ENCODE measurements at regions not wholly inside any gene's neighbourhood (a gene's known extent, or its start where the extent isn't known, plus 50 kb on each side); places are given as distances from the start of the nearest gene placed in this dataset.
"Not testable (repeated sequence)": the region's sequence is repeated elsewhere in the genome, so short reads cannot be mapped to it uniquely, and the experiment has no call there.

DNA sequence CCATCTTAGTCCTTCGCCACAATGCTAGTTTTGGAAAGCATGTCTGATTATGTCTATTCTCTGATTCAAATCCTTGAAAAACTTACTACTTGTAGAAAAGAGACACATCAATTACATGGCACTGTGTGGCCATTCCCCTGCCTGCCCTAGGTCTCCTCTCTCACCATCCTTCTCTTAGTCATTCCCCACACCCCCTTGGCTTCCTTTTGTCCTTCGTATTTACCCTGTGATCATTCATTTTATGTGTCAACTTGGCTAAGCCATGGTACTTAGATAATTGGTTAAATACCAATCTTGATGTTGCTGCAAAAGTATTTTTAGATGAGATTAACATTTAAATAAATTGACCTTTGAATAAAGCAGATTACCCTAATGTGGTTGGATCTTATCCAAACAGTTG is 122.9 kb upstream of the CDH11 start:
- no peak for DNase-seq (ENCODE audit: low read depth)
- TF ChIP-seq, protein P1, sequence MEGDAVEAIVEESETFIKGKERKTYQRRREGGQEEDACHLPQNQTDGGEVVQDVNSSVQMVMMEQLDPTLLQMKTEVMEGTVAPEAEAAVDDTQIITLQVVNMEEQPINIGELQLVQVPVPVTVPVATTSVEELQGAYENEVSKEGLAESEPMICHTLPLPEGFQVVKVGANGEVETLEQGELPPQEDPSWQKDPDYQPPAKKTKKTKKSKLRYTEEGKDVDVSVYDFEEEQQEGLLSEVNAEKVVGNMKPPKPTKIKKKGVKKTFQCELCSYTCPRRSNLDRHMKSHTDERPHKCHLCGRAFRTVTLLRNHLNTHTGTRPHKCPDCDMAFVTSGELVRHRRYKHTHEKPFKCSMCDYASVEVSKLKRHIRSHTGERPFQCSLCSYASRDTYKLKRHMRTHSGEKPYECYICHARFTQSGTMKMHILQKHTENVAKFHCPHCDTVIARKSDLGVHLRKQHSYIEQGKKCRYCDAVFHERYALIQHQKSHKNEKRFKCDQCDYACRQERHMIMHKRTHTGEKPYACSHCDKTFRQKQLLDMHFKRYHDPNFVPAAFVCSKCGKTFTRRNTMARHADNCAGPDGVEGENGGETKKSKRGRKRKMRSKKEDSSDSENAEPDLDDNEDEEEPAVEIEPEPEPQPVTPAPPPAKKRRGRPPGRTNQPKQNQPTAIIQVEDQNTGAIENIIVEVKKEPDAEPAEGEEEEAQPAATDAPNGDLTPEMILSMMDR (conservative IDR thresholded peaks at IDR 0.05; ENCODE audit: low read depth, low read length): no peak
- no peak overlapping the region for H3K4me3 ChIP-seq (ENCODE audit: low read depth, low read length)

DNA sequence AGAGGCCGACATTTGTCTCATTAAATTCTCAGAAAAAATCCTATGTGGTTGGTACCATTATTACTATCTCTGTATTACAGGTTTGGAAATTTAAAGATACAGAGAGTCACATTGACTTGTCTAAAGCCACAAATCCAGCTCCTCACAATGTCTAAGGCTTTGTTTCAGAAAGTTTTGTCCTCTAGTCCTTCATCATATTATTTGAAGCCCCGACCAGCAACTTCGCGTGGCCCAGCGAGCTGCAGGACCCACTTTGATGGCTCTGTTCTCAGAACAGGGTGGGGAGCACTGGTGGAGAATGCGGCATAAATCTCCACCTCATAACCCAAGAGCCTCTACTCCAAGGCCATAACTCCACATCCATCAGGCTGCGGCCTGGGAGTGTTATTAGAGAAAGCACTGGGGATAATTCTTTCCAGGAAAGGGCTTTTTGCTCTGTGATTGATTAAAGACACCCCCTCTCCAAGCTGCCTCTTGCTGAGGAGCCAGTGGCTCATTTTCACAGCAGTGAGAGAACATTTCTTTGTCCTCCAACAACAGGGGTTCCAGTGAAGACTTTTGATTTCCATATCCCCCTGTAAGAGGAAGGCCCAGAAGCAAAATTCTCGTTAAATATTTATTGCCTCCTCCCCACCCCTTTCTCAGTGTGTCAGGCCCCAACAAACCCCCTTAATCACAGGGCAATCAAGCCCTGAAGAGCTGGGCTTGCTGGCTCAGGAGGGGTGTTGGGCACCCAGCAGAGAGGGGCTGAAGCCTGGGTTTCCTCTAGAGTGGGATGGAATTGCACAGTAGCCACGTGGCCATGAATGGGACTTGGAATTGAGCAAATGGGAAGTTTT is 113.7 kb upstream of the CDH11 start:
- H3K4me3 ChIP-seq (ENCODE audit: low read depth, low read length): no peak overlapping the region
- DNase-seq (ENCODE audit: low read depth): no peak
- TF ChIP-seq, protein P1 (conservative IDR thresholded peaks at IDR 0.05; ENCODE audit: low read depth, low read length): no peak

DNA sequence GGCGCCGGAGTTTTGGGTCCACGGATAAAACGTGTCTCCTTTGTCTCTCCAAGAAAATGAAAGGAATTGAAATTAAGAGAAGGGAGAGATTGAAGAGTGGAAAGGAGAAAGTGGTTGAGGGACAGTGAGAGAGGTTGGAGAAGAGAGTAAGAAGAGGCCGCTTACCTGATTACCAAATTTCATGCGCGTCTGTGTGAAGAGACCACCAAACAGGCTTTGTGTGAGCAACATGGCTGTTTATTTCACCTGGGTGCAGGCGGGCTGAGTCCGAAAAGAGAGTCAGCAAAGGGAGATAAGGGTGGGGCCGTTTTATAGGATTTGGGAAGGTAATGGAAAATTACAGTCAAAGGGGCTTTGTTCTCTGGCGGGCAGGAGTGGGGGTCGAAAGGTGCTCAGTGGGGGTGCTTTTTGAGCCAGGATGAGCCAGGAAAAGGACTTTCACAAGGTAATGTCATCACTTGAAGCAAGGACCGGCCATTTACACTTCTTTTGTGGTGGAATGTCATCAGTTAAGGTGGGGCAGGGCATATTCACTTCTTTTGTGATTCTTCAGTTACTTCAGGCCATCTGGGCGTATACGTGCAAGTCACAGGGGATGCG is 113.0 kb upstream of the CDH11 start:
- H3K4me3 ChIP-seq (ENCODE audit: low read depth, low read length); DNase-seq (ENCODE audit: low read depth): not testable (repeated sequence)

DNA sequence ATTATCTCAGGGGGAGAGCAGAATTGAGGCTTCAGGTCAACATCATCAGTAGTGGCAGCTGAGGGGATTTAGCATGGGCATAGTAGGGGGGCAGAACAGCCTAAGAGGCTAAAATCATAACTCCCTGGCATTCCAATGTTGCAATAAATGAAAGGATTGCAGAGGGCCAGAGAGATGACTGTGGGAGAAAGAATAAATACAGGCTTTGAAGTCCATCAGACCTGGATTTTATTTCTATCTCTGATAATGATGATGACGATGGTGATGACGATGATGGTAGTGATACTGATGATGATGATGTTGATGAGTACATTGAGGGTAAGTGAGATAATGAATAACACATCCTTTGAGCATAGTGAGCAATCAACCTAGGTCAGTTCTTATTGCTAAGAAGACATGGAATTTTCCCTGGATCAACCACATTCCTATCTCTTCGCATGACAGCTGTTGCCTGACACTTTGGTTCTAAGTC is 107.4 kb upstream of the CDH11 start:
- TF ChIP-seq, protein P1 (conservative IDR thresholded peaks at IDR 0.05; ENCODE audit: low read depth, low read length): no peak
- H3K4me3 ChIP-seq (ENCODE audit: low read depth, low read length): no peak overlapping the region
- peak; percentile 25 for DNase-seq (ENCODE audit: low read depth)

DNA sequence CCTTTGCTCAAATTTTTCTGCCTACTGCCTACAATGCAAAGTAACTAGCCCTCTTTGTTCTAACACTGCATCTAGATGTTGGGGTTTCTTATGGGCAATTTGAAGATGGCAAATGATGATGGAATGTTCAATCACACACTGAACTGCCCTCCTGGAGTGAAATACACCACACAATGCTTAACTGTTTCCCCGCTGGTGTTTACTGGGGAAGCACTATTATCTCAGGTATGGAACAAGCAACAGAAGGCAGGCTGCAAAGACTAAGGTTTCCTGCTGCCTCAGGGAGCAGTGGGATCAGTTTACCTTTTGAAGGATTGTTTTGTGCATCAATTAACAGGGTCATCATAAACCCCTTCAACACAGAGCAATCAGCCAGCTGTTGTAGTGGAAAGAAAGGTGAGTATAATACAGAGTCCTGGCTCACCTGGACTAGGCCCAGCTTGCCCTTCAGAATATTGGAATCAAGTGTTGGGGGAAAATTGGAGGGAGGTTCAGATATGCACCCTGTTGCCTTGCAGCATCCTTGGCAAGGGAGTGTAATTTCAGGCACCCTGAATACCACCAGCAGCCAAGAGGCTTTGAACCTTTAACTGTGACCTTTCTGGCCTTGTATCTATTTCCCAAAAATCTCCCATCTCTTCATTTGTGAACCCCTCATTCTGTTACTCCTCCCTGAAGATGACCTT is 105.4 kb upstream of the CDH11 start:
- H3K4me3 ChIP-seq (ENCODE audit: low read depth, low read length): no peak overlapping the region
- TF ChIP-seq, protein P1 (conservative IDR thresholded peaks at IDR 0.05; ENCODE audit: low read depth, low read length): no peak
- no peak for DNase-seq (ENCODE audit: low read depth)

DNA sequence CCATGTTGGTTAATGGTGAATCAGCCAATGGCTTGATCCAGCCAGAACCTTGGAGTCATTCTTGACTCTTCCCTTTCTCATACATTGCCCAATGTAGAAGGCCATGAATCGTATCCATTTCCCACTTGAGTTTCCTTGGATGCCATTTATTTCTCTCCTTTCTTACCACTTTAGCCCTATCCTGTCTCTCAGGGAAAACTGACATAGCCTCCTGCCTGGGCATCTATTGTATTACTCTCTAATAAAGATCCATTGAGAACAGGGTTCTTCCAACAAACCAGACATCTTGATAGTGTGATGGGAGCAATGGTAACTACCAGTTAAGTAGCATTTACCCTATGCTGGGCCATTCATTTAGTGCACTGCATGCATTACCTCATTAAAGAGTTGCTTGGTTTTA is 104.2 kb upstream of the CDH11 start:
- no peak for DNase-seq (ENCODE audit: low read depth)
- no peak overlapping the region for H3K4me3 ChIP-seq (ENCODE audit: low read depth, low read length)
- TF ChIP-seq, protein P1 (conservative IDR thresholded peaks at IDR 0.05; ENCODE audit: low read depth, low read length): no peak

DNA sequence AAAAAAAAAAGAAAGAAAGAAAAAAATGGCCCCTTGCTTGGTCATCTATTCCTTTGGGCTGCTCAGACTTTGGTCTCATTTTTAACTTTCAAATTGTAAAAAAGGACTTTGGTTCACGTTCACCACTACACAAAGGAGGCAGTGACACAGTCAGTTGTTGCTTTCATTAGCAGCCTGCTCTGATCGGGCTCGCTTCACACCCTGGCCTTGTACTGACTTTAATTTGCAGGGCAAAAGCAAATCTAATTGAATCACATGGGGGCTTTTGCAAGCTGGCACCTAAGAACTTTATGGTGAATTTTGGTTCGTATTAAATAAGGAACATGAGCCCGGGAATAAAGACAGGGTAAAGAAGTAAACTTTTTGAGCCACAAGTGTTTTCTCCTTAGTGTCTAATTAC is 103.6 kb upstream of the CDH11 start:
- TF ChIP-seq, protein P1 (conservative IDR thresholded peaks at IDR 0.05; ENCODE audit: low read depth, low read length): no peak
- no peak for DNase-seq (ENCODE audit: low read depth)
- H3K4me3 ChIP-seq (ENCODE audit: low read depth, low read length): no peak overlapping the region

Data from choroid plexus epithelial cell (primary cell).